Spleen (tissue), 11 donors: ENCODE measurements at regions not wholly inside any gene's neighbourhood (a gene's known extent, or its start where the extent isn't known, plus 50 kb on each side); places are given as distances from the start of the nearest gene placed in this dataset.
"Not testable (repeated sequence)": the region's sequence is repeated elsewhere in the genome, so short reads cannot be mapped to it uniquely, and the experiment has no call there.

Experiments used
- DNase-seq: peaks from one replicate; pipeline ENCODE4 v3.0.0-alpha.2; 2020
- H3K27ac ChIP-seq, 8 donors: fragments of 200-600 bp; sonication (generic) in 7 of 8; 1 replicate in 4 of 8; 2 replicates in 4 of 8; pipeline versions ENCODE4 v1.5.0 to v1.8.0; 2016 to 2021; ENCODE audit warnings: inconsistent platforms in 4 of 8, mild to moderate bottlenecking in 4 of 8, moderate library complexity in 1 of 8
- H3K27me3 ChIP-seq, 7 donors: fragments of 200-600 bp; sonication (generic) in 6 of 7; replicated peaks in 1 of 7; 1 replicate in 4 of 7; 2 replicates in 3 of 7; pipeline versions ENCODE4 v1.5.0 to v1.8.0; 2016 to 2021; ENCODE audit warnings: inconsistent platforms in 3 of 7, mild to moderate bottlenecking in 1 of 7
- H3K36me3 ChIP-seq, 6 donors: fragments of 200-600 bp; sonication (generic) in 5 of 6; 1 replicate in 4 of 6; 2 replicates in 2 of 6; pipeline versions ENCODE4 v1.5.0 to v1.8.0; 2016 to 2021; ENCODE audit warnings: inconsistent platforms in 2 of 6
- H3K4me1 ChIP-seq, 6 donors: fragments of 200-600 bp; sonication (generic) in 5 of 6; 1 replicate in 3 of 6; 2 replicates in 3 of 6; pipeline versions ENCODE4 v1.5.0 to v1.8.0; 2016 to 2021; ENCODE audit warnings: inconsistent platforms in 3 of 6
- H3K4me3 ChIP-seq, 8 donors: fragments of 200-600 bp; sonication (generic) in 7 of 8; 1 replicate in 4 of 8; 2 replicates in 4 of 8; pipeline versions ENCODE4 v1.5.0 to v1.8.0; 2016 to 2021; ENCODE audit warnings: inconsistent platforms in 4 of 8, mild to moderate bottlenecking in 4 of 8, moderate library complexity in 2 of 8
- H3K9me3 ChIP-seq, 8 donors: fragments of 200-600 bp; sonication (generic) in 7 of 8; 1 replicate in 4 of 8; 2 replicates in 4 of 8; pipeline versions ENCODE4 v1.5.0 to v1.8.0; 2016 to 2021; ENCODE audit warnings: inconsistent platforms in 4 of 8
- POLR2A ChIP-seq, 3 donors: fragments of 450-650 bp; IDR thresholded peaks; one replicate each; pipeline ENCODE4 v1.5.1; 2017; ENCODE audit warnings: antibody characterized with exemption in 3 of 3, mild to moderate bottlenecking in 1 of 3
- POLR2AphosphoS5 ChIP-seq, 3 donors: sonication (generic); formaldehyde crosslinking; IDR thresholded peaks; one replicate each; pipeline ENCODE4 v1.5.1; 2017; ENCODE audit warnings: antibody characterized with exemption in 3 of 3
- WGBS, 5 donors: extraction: QIAGEN DNeasy Blood & Tissue Kit in 3 of 5; methylation state at CpG; one replicate each; pipeline versions ENCODE4 v1.1.5 to v1.1.7; 2013 to 2018; 5-methylcytosine and 5-hydroxymethylcytosine counted together
- intact Hi-C: fragments of 100-400 bp; cut with DNase I; formaldehyde crosslinking; loops from one replicate; pipeline ENCODE4 v1.15.0; 2023; ENCODE audit warnings: low total_unique reads
- TF ChIP-seq, protein P1 (sequence below), 11 experiments: fragments of 200-600 bp in 7 of 11; fragments of 450-650 bp in 4 of 11; sonication (generic) in 4 of 11; IDR thresholded peaks in 8 of 11; conservative IDR thresholded peaks in 3 of 11; 1 replicate in 7 of 11; 2 replicates in 4 of 11; pipeline versions ENCODE4 v1.4.0 to v1.8.0; 2016 to 2021; ENCODE audit warnings: antibody characterized with exemption in 11 of 11, inconsistent platforms in 4 of 11, mild to moderate bottlenecking in 1 of 11
- donor health status: healthy with polysubstance abuse.
- donor health status: DM: no; HTN: no; CAD: no; lungs with moderate emphysema.
- donor health status: DM: no; HTN: no; CAD: no.
- donor health status: Bipolar disorder and iron deficiency.
- donor health status: healthy.
- donor health status: DM: no; HTN: no; CAD: no.
- donor health status: DM: yes; HTN: yes; CAD: no.

DNA sequence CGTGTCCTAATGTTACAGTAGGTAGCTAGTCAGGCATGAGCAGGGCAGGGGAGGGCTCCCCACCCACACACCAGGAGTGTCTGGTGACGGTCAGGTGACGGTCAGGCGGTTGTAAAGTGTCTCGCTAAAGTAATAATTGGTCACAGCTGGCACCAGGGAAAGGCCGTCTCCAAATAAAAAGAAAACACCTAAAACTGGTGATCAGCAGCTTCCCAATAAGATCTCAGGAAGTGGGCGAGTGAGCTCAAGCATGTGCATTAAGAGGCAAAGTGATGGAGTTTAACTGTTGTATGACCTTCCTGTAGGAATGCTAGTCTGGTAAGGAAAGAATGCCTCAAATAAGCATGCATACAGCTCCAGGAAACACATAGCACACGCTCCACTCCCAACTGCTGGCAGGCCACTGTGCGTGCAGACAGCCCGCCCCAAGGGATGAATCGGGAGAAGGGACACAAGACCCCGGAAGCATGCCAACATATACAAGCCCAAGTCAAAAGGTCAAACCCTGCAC, 177.1 kb downstream of the RNF144A start:
- TF ChIP-seq POLR2AphosphoS5 (IDR thresholded peaks at IDR 0.05), result no peak
- TF ChIP-seq, protein P1, sequence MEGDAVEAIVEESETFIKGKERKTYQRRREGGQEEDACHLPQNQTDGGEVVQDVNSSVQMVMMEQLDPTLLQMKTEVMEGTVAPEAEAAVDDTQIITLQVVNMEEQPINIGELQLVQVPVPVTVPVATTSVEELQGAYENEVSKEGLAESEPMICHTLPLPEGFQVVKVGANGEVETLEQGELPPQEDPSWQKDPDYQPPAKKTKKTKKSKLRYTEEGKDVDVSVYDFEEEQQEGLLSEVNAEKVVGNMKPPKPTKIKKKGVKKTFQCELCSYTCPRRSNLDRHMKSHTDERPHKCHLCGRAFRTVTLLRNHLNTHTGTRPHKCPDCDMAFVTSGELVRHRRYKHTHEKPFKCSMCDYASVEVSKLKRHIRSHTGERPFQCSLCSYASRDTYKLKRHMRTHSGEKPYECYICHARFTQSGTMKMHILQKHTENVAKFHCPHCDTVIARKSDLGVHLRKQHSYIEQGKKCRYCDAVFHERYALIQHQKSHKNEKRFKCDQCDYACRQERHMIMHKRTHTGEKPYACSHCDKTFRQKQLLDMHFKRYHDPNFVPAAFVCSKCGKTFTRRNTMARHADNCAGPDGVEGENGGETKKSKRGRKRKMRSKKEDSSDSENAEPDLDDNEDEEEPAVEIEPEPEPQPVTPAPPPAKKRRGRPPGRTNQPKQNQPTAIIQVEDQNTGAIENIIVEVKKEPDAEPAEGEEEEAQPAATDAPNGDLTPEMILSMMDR (IDR thresholded peaks at IDR 0.05 in 8 of 11, conservative IDR thresholded peaks at IDR 0.05 in 3 of 11), result no peak
- no peak for TF ChIP-seq POLR2A (IDR thresholded peaks at IDR 0.05)
- Histone ChIP-seq H3K27ac (no peak overlapping the region), H3K27me3 (peaks cover 0 to 11% (median 0%) of the 10 kb centered on the region in 7 donors), H3K4me3 (no peak overlapping the region), H3K4me1 (peaks cover 0 to 11% (median 9%) of the 10 kb centered on the region in 6 donors), H3K9me3 (no peaks in the 10 kb centered on the region), H3K36me3 (peaks cover 0 to 8% (median 0%) of the 10 kb centered on the region in 6 donors)
- WGBS, 5 donors, result 65 to 78% (median 74%) methylated on average over 12 of the region's 12 CpGs
- DNase-seq, result no peak
- intact Hi-C loops, result no loop called here

DNA sequence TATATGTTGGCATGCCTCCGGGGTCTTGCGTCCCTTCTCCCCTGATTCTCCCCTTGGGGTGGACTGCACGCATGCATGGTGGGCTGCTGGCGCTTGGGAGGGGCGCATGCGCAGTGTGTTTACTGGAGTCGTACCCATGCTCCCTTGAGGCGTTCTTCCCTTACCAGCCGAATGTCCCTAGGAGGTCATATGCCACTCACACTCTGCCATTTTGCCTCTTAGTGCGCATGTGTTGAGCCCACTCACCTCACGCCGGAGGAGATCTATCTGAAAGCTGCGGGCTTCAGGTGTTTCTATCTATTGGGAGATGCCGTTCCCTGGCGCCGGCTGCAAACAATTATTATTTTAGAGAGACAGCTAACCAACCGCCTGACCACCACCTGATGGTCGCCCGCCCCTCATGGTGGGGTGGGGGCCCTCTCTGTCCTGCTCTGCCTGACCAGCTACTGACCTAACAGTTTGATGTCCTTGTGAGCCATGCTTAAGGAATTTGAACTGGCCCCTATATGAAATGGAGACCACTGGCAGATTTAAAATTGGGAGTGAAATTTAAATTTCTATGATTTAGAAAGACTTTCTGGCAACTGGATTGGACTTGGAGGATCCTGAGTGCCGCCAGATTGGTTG, 179.6 kb downstream of the RNF144A start:
- no peak for DNase-seq
- peaks cover 0 to 11% (median 0%) of the 10 kb centered on the region in 7 donors for H3K27me3 ChIP-seq
- intact Hi-C loops, result loop anchor here (5.0 kb wide), 1 partner anchor 1585 kb away; the partner anchor contains the start of gene ID2
- H3K27ac ChIP-seq, result no peak overlapping the region
- H3K4me1 ChIP-seq, result peaks cover 0 to 11% (median 9%) of the 10 kb centered on the region in 6 donors
- WGBS, 5 donors, result 83 to 85% (median 84%) methylated on average over 20 of the region's 20 CpGs
- no peak for TF ChIP-seq POLR2A (IDR thresholded peaks at IDR 0.05)
- peaks cover 0 to 3% (median 0%) of the 10 kb centered on the region in 8 donors for H3K9me3 ChIP-seq
- no peak overlapping the region for H3K4me3 ChIP-seq
- H3K36me3 ChIP-seq, result no peaks in the 10 kb centered on the region

DNA sequence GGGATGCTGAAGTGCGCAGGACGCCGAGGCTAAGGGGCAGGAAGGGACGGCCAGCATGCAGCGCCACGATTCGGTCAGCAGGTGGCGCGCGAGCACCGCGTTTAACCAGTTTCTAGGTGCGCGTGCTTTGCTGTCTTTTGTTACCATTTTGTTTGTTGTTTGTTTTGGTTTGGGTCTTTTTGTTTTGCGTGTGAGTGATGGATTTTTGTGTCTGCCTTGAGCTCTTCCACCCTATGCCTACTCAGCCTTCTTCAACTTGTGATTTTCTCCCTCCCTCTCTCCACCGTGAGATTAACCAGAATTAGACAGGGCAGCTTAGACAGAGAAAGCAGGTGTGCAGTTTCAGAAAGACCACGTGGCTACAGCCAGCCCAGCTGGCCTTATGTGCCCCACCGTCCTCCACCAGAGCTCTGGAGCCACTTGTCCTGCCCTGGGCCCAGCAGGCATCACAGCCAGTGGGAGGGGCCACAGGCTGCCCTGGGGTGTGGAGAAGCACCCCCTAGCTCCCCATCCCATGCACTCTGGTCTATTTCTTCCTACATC, 180.2 kb downstream of the RNF144A start:
- 1 to 5% (median 2%) methylated on average over 18 of the region's 18 CpGs for WGBS, 5 donors
- DNase-seq, result peak; percentile 95
- TF ChIP-seq, protein P1 (IDR thresholded peaks at IDR 0.05 in 8 of 11, conservative IDR thresholded peaks at IDR 0.05 in 3 of 11), result peak; percentile 93 to 99 (median 99)
- TF ChIP-seq POLR2AphosphoS5 (IDR thresholded peaks at IDR 0.05), result peak; percentile 6 to 66 (median 58)
- TF ChIP-seq POLR2A (IDR thresholded peaks at IDR 0.05), result no peak
- Histone ChIP-seq H3K27ac (no peak overlapping the region), H3K27me3 (peaks cover 0 to 11% (median 0%) of the 10 kb centered on the region in 7 donors), H3K4me1 (peaks cover 0 to 11% (median 9%) of the 10 kb centered on the region in 6 donors), H3K36me3 (no peaks in the 10 kb centered on the region), H3K4me3 (peak overlapping the region in 1 of 8 donors; percentile 27), H3K9me3 (peaks cover 0 to 3% (median 0%) of the 10 kb centered on the region in 8 donors)
- intact Hi-C loops, result loop anchor here (5.0 kb wide), 1 partner anchor 1585 kb away; the partner anchor contains the start of gene ID2

DNA sequence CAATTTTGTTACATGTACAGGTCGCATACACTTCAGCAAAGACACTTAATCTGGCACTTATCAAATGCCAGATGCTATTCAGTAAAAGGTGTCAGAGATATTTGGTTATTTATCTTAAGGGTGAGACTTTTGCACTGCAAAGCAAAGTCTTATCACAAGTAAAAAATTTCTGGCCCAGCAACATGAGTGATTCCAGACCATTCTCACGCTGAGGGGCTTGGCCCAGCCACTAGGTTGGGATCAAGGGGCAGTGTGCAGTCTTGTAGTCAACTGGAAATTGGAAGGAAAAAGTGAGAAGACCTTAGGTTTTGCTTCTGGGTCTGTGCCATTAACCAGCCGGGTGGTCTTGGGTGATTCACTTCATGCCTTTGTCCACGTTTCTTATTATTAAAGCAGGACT, 181.6 kb downstream of the RNF144A start:
- DNase-seq, result no peak
- intact Hi-C loops, result loop anchor here (5.0 kb wide), 1 partner anchor 1583 kb away; the partner anchor contains the start of gene ID2
- no peak overlapping the region for H3K4me3 ChIP-seq
- peaks cover 0 to 11% (median 0%) of the 10 kb centered on the region in 7 donors for H3K27me3 ChIP-seq
- 80 to 95% (median 90%) methylated on average over 4 of the region's 4 CpGs for WGBS, 5 donors
- peaks cover 0 to 11% (median 9%) of the 10 kb centered on the region in 6 donors for H3K4me1 ChIP-seq
- peaks cover 0 to 3% (median 0%) of the 10 kb centered on the region in 8 donors for H3K9me3 ChIP-seq
- TF ChIP-seq POLR2AphosphoS5 (IDR thresholded peaks at IDR 0.05) (no peak), POLR2A (IDR thresholded peaks at IDR 0.05) (no peak)
- TF ChIP-seq, protein P1 (IDR thresholded peaks at IDR 0.05 in 8 of 11, conservative IDR thresholded peaks at IDR 0.05 in 3 of 11), result no peak
- H3K36me3 ChIP-seq, result no peaks in the 10 kb centered on the region
- no peak overlapping the region for H3K27ac ChIP-seq

GRCh38 chr2:7099687-7100086, 182.5 kb downstream of the RNF144A start:
- not testable (repeated sequence) for DNase-seq, H3K4me3 ChIP-seq, H3K36me3 ChIP-seq, H3K27ac ChIP-seq, H3K9me3 ChIP-seq
- 65 to 72% (median 66%) methylated on average over 4 of the region's 4 CpGs for WGBS, 5 donors
- intact Hi-C loops, result loop anchor here (5.0 kb wide), 1 partner anchor 1583 kb away; the partner anchor contains the start of gene ID2
- H3K4me1 ChIP-seq, result peaks cover 0 to 11% (median 9%) of the 10 kb centered on the region in 6 donors
- peaks cover 0 to 11% (median 0%) of the 10 kb centered on the region in 7 donors for H3K27me3 ChIP-seq
